GM18505 (cell line): ENCODE measurements at regions not wholly inside any gene's neighbourhood (a gene's known extent, or its start where the extent isn't known, plus 50 kb on each side); places are given as distances from the start of the nearest gene placed in this dataset.

Experiments used
- ATAC-seq: cut with Tn5 transposase; IDR thresholded peaks from one replicate; pipeline ENCODE4 v1.9.1; 2021; ENCODE audit not compliant: unreplicated experiment
- POLR2A ChIP-seq: IDR thresholded peaks from 4 replicates; pipeline ENCODE4 v1.6.1; 2011; ENCODE audit warnings: borderline replicate concordance; ENCODE audit not compliant: insufficient read depth, insufficient read length; ENCODE audit errors: extremely low read depth

GRCh38 chr12:43004908-43005307 lies 415.4 kb upstream of the PRICKLE1 start:
- no peak for ATAC-seq
- TF ChIP-seq POLR2A = no peak

GRCh38 chr12:43004141-43004540 lies 414.6 kb upstream of the PRICKLE1 start:
- ATAC-seq = no peak
- no peak for TF ChIP-seq POLR2A

GRCh38 chr12:42996869-42997431 lies 407.4 kb upstream of the PRICKLE1 start:
- TF ChIP-seq POLR2A = no peak
- ATAC-seq = no peak

- ATAC-seq = no peak
- TF ChIP-seq POLR2A = no peak
These were observed 403.3 kb upstream of the PRICKLE1 start for GRCh38 chr12:42992826-42993225.

- no peak for TF ChIP-seq POLR2A
- ATAC-seq = no peak
These were observed 400.8 kb upstream of the PRICKLE1 start for GRCh38 chr12:42990387-42990786.

GRCh38 chr12:42987216-42987650 lies 397.7 kb upstream of the PRICKLE1 start:
- ATAC-seq = no peak
- no peak for TF ChIP-seq POLR2A

GRCh38 chr12:42985506-42985905 lies 396.0 kb upstream of the PRICKLE1 start:
- no peak for ATAC-seq
- no peak for TF ChIP-seq POLR2A

GRCh38 chr12:42982828-42983227 lies 393.3 kb upstream of the PRICKLE1 start:
- TF ChIP-seq POLR2A = no peak
- ATAC-seq = no peak

- no peak for ATAC-seq
- no peak for TF ChIP-seq POLR2A
These were observed 391.8 kb upstream of the PRICKLE1 start for GRCh38 chr12:42981379-42981778.

- ATAC-seq = no peak
- TF ChIP-seq POLR2A = no peak
These were observed 390.9 kb upstream of the PRICKLE1 start for GRCh38 chr12:42980441-42980840.

GRCh38 chr12:42979746-42980145 lies 390.2 kb upstream of the PRICKLE1 start:
- TF ChIP-seq POLR2A = no peak
- ATAC-seq = no peak

- no peak for TF ChIP-seq POLR2A
- ATAC-seq = no peak
These were observed 389.2 kb upstream of the PRICKLE1 start for GRCh38 chr12:42978708-42979107.

GRCh38 chr12:42977451-42978230 lies 388.1 kb upstream of the PRICKLE1 start:
- ATAC-seq = no peak
- no peak for TF ChIP-seq POLR2A

- no peak for TF ChIP-seq POLR2A
- no peak for ATAC-seq
These were observed 387.1 kb upstream of the PRICKLE1 start for GRCh38 chr12:42976620-42977019.
